ENCODE measurements at regions not wholly inside any gene's neighbourhood (a gene's known extent, or its start where the extent isn't known, plus 50 kb on each side); places are given as distances from the start of the nearest gene placed in this dataset.

DNA sequence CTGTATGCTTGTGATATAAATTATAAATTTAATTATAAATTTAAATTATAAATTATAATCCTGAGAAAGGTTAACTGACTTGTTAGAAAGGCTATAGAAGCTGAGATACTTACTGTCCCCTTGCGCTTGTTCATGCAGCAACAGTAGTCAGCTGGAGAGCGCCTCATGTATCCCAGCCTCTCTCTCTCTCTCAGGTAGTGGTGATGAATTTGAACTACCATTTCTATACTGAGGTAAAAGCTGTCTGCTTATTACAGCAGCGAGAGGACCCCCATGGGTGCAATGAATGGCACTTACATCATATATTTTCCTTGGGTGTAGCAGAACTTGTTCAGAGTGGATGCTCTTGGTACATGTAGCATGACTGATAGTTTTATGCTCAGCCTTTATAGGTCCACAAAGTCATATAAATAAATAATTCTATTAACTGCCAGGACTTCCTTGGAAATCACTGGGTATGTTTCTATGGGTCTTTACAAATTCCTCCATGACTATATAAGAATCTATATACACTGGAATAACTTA is 1308.7 kb downstream of the REEP3 start:
- H2AFZ ChIP-seq (ENCODE audit: low read length), result no peak overlapping the region
- no peak overlapping the region for H3K27ac ChIP-seq (ENCODE audit: extremely low read length, insufficient read depth, low read length)
- no peaks in the 10 kb centered on the region for H3K36me3 ChIP-seq (replicated peaks in 1 of 2; ENCODE audit: control insufficient read depth in 1 of 2, insufficient read depth in 2 of 2, low read length in 2 of 2)
- ATAC-seq (no peak), DNase-seq (ENCODE audit: low spot score) (no peak), FAIRE-seq (no peak)
- TF ChIP-seq ZNF605 (CRISPR knock-in tag; IDR thresholded peaks at IDR 0.05), result no peak
- no peak for TF ChIP-seq ZNF749 (CRISPR knock-in tag; IDR thresholded peaks at IDR 0.05; ENCODE audit: borderline replicate concordance)
- no peak for TF ChIP-seq SNAPC5 (CRISPR knock-in tag; IDR thresholded peaks at IDR 0.05; ENCODE audit: borderline replicate concordance)
- TF ChIP-seq ZFAT (CRISPR knock-in tag; conservative IDR thresholded peaks at IDR 0.05), result no peak
- no peak for TF ChIP-seq SALL1 (CRISPR knock-in tag; IDR thresholded peaks at IDR 0.05)
- TF ChIP-seq FOXK2 (IDR thresholded peaks at IDR 0.05), result no peak
- TF ChIP-seq NCOA2 (CRISPR knock-in tag; IDR thresholded peaks at IDR 0.05), result no peak
- TF ChIP-seq ZNF3 (CRISPR knock-in tag; IDR thresholded peaks at IDR 0.05), result no peak
- TF ChIP-seq, protein P1, sequence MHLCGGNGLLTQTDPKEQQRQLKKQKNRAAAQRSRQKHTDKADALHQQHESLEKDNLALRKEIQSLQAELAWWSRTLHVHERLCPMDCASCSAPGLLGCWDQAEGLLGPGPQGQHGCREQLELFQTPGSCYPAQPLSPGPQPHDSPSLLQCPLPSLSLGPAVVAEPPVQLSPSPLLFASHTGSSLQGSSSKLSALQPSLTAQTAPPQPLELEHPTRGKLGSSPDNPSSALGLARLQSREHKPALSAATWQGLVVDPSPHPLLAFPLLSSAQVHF (CRISPR knock-in tag; IDR thresholded peaks at IDR 0.05), result no peak
- no TSS peak for BruUV-seq (replicated peaks)
- no peak overlapping the region for H3K4me3 ChIP-seq (replicated peaks in 1 of 3; ENCODE audit: insufficient read depth in 1 of 3, low read depth in 2 of 3, low read length in 3 of 3)
- H3K4me2 ChIP-seq (ENCODE audit: low read depth, low read length), result no peak overlapping the region
- H3K79me2 ChIP-seq (ENCODE audit: insufficient read depth, low read length), result no peaks in the 10 kb centered on the region
- 17% methylated on average over 3 of the region's 3 CpGs for WGBS (ENCODE audit: low lambda C conversion rate)
- H3K27me3 ChIP-seq (ENCODE audit: control insufficient read depth in 1 of 2, insufficient read depth in 2 of 2, low read length in 2 of 2), result no peaks in the 10 kb centered on the region
- in situ Hi-C loops (cut with HindIII; ENCODE audit: extremely low pct_ligation_motif_present, low pct_unique_long_range_greater_than_20kb) (no loop called here), intact Hi-C loops (cut with micrococcal nuclease; ENCODE audit: unreplicated experiment) (no loop called here)
- H3K4me1 ChIP-seq (ENCODE audit: insufficient read depth, low read length), result no peaks in the 10 kb centered on the region
- ChIA-PET POLR2A (no interaction called here), CTCF (ENCODE audit: low intra/inter-chr PET ratio, low total read pairs) (no interaction called here)
- no peaks in the 10 kb centered on the region for H4K20me1 ChIP-seq (ENCODE audit: insufficient read depth, low read length)
- no peak overlapping the region for H3K9ac ChIP-seq (ENCODE audit: insufficient read depth, low read depth, low read length)
- no peaks in the 10 kb centered on the region for H3K9me3 ChIP-seq (ENCODE audit: low read length)

DNA sequence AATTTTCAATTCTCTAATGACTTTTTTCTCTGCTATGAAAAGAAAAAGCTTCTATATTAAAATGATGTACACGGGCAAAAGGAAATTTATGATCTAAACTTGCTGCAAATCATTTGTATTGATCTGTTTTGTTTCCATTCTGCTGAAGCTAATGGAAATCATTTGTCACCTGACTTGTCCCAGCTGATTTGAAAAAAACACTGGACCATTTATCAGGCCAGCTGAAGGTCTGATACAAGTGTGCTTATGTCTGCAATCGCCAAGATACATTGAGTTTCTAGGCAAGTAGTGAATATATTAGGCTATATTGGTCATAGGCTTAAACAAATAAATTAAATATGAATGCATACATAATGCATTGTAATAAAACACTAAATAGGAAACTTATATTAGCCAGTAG is 1309.7 kb downstream of the REEP3 start:
- no peak overlapping the region for H2AFZ ChIP-seq (ENCODE audit: low read length)
- no peaks in the 10 kb centered on the region for H4K20me1 ChIP-seq (ENCODE audit: insufficient read depth, low read length)
- intact Hi-C loops (cut with micrococcal nuclease; ENCODE audit: unreplicated experiment) (no loop called here), in situ Hi-C loops (cut with HindIII; ENCODE audit: extremely low pct_ligation_motif_present, low pct_unique_long_range_greater_than_20kb) (no loop called here)
- no TSS peak for BruUV-seq (replicated peaks)
- no peaks in the 10 kb centered on the region for H3K9me3 ChIP-seq (ENCODE audit: low read length)
- no peak overlapping the region for H3K4me2 ChIP-seq (ENCODE audit: low read depth, low read length)
- H3K9ac ChIP-seq (ENCODE audit: insufficient read depth, low read depth, low read length), result no peak overlapping the region
- no peaks in the 10 kb centered on the region for H3K27me3 ChIP-seq (ENCODE audit: control insufficient read depth in 1 of 2, insufficient read depth in 2 of 2, low read length in 2 of 2)
- WGBS (ENCODE audit: low lambda C conversion rate), result 2% methylated on average over 2 of the region's 2 CpGs
- H3K36me3 ChIP-seq (replicated peaks in 1 of 2; ENCODE audit: control insufficient read depth in 1 of 2, insufficient read depth in 2 of 2, low read length in 2 of 2), result no peaks in the 10 kb centered on the region
- ChIA-PET CTCF (ENCODE audit: low intra/inter-chr PET ratio, low total read pairs) (no interaction called here), POLR2A (no interaction called here)
- no peaks in the 10 kb centered on the region for H3K79me2 ChIP-seq (ENCODE audit: insufficient read depth, low read length)
- TF ChIP-seq MAFF (IDR thresholded peaks at IDR 0.05; ENCODE audit: low read depth, low read length) (no peak), BRD4 (CRISPR knock-in tag; IDR thresholded peaks at IDR 0.05) (no peak), FOSL1 (CRISPR knock-in tag; IDR thresholded peaks at IDR 0.05; ENCODE audit: borderline replicate concordance) (no peak), NFYB (CRISPR knock-in tag; IDR thresholded peaks at IDR 0.05) (no peak), ZNF512 (CRISPR knock-in tag; IDR thresholded peaks at IDR 0.05) (no peak), MLLT10 (CRISPR knock-in tag; IDR thresholded peaks at IDR 0.05) (no peak), ZSCAN30 (CRISPR knock-in tag; IDR thresholded peaks at IDR 0.05) (no peak), RAD51 (IDR thresholded peaks at IDR 0.05; ENCODE audit: borderline replicate concordance) (no peak), ZBTB21 (CRISPR knock-in tag; IDR thresholded peaks at IDR 0.05) (no peak), PLRG1 (conservative IDR thresholded peaks at IDR 0.05) (no peak), ZFP90 (CRISPR knock-in tag; IDR thresholded peaks at IDR 0.05; ENCODE audit: borderline replicate concordance) (no peak)
- FAIRE-seq, result no peak
- H3K4me3 ChIP-seq (replicated peaks in 1 of 3; ENCODE audit: insufficient read depth in 1 of 3, low read depth in 2 of 3, low read length in 3 of 3), result no peak overlapping the region
- no peak for DNase-seq (ENCODE audit: low spot score)
- H3K27ac ChIP-seq (ENCODE audit: extremely low read length, insufficient read depth, low read length), result no peak overlapping the region
- ATAC-seq, result no peak
- H3K4me1 ChIP-seq (ENCODE audit: insufficient read depth, low read length), result no peaks in the 10 kb centered on the region

Measured in HepG2 (cell line).